RWPE1 (cell line): ENCODE measurements at regions not wholly inside any gene's neighbourhood (a gene's known extent, or its start where the extent isn't known, plus 50 kb on each side); places are given as distances from the start of the nearest gene placed in this dataset.

ENCODE experiments used
- CTCF ChIA-PET: fragments of 350-600 bp; sonication (Branson Sonifier 250); formaldehyde crosslinking; extraction: SDS; loops from one replicate; lab custom pipeline; 2021; lab: Yijun Ruan, JAX
- POLR2A ChIA-PET: fragments of 400-600 bp; formaldehyde crosslinking; extraction: SDS; loops from one replicate; lab custom pipeline; 2020; ENCODE audit warnings: antibody characterized with exemption; ENCODE audit not compliant: low non-redundant PET; lab: Yijun Ruan, JAX
- DNase-seq: peaks from one replicate; pipeline ENCODE4 v3.0.0; 2012; ENCODE audit warnings: low spot score
- H3K27ac ChIP-seq: fragments of 450-650 bp; 2 replicates; pipeline ENCODE4 v1.5.1; 2017
- CTCF ChIP-seq: fragments of 450-650 bp; conservative IDR thresholded peaks from 2 replicates; pipeline ENCODE4 v1.5.1; 2017; ENCODE audit warnings: low read depth, mild to moderate bottlenecking

GRCh38 chr3:4062621-4063020 lies 240.5 kb upstream of the SETMAR start:
- no peak for TF ChIP-seq CTCF
- POLR2A ChIA-PET: no interaction called here
- CTCF ChIA-PET: no interaction called here
- no peak overlapping the region for H3K27ac ChIP-seq
- no peak for DNase-seq

GRCh38 chr3:4063916-4064574 lies 239.1 kb upstream of the SETMAR start:
- DNase-seq: no peak
- TF ChIP-seq CTCF: no peak
- no peak overlapping the region for H3K27ac ChIP-seq
- ChIA-PET CTCF (no interaction called here), POLR2A (no interaction called here)

GRCh38 chr3:4065085-4065484 lies 238.1 kb upstream of the SETMAR start:
- CTCF ChIA-PET: no interaction called here
- POLR2A ChIA-PET: no interaction called here
- TF ChIP-seq CTCF: no peak
- DNase-seq: no peak
- H3K27ac ChIP-seq: no peak overlapping the region

- H3K27ac ChIP-seq: no peak overlapping the region
- POLR2A ChIA-PET: no interaction called here
- no peak for DNase-seq
- CTCF ChIA-PET: no interaction called here
- TF ChIP-seq CTCF: no peak
Observed at GRCh38 chr3:4065554-4065953, 237.6 kb upstream of the SETMAR start.

- TF ChIP-seq CTCF: no peak
- H3K27ac ChIP-seq: no peak overlapping the region
- no peak for DNase-seq
- ChIA-PET POLR2A (no interaction called here), CTCF (no interaction called here)
Observed at GRCh38 chr3:4067893-4068292, 235.3 kb upstream of the SETMAR start.

- DNase-seq: no peak
- H3K27ac ChIP-seq: no peak overlapping the region
- POLR2A ChIA-PET: no interaction called here
- CTCF ChIA-PET: no interaction called here
- TF ChIP-seq CTCF: no peak
Observed at GRCh38 chr3:4069796-4070195, 233.4 kb upstream of the SETMAR start.
